NB4 (cell line): ENCODE measurements at regions not wholly inside any gene's neighbourhood (a gene's known extent, or its start where the extent isn't known, plus 50 kb on each side); places are given as distances from the start of the nearest gene placed in this dataset.
"Not testable (repeated sequence)": the region's sequence is repeated elsewhere in the genome, so short reads cannot be mapped to it uniquely, and the experiment has no call there.

ENCODE experiments used
- DNase-seq: peaks from one replicate; pipeline ENCODE4 v3.0.0; 2010; ENCODE audit warnings: low read depth
- H3K4me3 ChIP-seq: one replicate; pipeline ENCODE4 v1.5.1; 2011; ENCODE audit warnings: mild to moderate bottlenecking, low read depth, low read length, moderate library complexity
- MYC ChIP-seq: IDR thresholded peaks from 2 replicates; pipeline ENCODE4 v1.6.1; 2011; ENCODE audit warnings: low read depth, low read length
- POLR2A ChIP-seq: IDR thresholded peaks from 2 replicates; pipeline ENCODE4 v1.6.1; 2011; ENCODE audit warnings: mild to moderate bottlenecking; ENCODE audit not compliant: insufficient read length; ENCODE audit errors: extremely low read depth
- TF ChIP-seq, protein P1 (sequence below): IDR thresholded peaks from one replicate; pipeline ENCODE4 v1.5.1; 2012; ENCODE audit warnings: low read depth, low read length
- TF ChIP-seq, protein P2 (sequence below): IDR thresholded peaks from 2 replicates; pipeline ENCODE4 v1.6.1; 2011; ENCODE audit warnings: low read depth, low read length

DNA sequence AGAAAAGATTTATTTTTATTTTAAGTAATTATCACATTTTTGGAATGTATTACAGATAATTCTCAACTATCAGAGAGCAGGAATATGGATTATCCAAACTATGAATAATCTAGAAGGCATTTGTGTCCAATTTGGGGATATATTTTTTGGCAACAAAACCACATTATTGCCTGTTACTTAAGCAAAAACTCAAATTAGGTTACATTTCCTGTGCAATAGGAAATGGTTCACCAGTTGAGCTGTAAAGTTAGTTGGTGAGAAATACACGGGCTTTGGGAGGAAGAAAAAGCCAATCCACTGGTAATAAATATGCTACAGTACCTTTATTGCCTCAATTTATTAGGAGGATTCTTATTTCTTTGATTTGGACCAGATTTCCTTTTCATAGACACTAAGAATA lies 1075.2 kb downstream of the PCDH9 start:
- TF ChIP-seq, protein P1, sequence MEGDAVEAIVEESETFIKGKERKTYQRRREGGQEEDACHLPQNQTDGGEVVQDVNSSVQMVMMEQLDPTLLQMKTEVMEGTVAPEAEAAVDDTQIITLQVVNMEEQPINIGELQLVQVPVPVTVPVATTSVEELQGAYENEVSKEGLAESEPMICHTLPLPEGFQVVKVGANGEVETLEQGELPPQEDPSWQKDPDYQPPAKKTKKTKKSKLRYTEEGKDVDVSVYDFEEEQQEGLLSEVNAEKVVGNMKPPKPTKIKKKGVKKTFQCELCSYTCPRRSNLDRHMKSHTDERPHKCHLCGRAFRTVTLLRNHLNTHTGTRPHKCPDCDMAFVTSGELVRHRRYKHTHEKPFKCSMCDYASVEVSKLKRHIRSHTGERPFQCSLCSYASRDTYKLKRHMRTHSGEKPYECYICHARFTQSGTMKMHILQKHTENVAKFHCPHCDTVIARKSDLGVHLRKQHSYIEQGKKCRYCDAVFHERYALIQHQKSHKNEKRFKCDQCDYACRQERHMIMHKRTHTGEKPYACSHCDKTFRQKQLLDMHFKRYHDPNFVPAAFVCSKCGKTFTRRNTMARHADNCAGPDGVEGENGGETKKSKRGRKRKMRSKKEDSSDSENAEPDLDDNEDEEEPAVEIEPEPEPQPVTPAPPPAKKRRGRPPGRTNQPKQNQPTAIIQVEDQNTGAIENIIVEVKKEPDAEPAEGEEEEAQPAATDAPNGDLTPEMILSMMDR = no peak
- TF ChIP-seq MYC (no peak), POLR2A (no peak)
- TF ChIP-seq, protein P2, sequence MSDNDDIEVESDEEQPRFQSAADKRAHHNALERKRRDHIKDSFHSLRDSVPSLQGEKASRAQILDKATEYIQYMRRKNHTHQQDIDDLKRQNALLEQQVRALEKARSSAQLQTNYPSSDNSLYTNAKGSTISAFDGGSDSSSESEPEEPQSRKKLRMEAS = no peak
- DNase-seq = peak; percentile 9
- H3K4me3 ChIP-seq = no peak overlapping the region

DNA sequence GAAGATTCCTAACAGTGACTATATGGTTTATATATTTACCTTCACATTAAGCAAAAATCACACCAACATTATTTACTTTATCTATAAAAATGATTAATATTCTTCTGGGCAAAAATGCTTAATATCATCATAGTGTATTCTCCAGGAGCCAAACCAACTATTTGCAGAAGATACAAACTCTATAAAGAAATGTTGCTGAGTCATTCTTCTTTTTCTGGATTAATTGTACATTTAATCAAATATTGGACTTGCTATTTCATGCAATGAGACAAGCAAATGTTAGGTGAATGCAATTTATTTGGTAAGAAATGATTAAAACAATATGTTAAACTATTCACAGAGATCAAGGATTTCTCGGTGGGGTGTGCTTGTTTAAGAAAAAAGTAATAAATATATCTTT lies 1075.8 kb downstream of the PCDH9 start:
- no peak overlapping the region for H3K4me3 ChIP-seq
- DNase-seq = no peak
- TF ChIP-seq MYC (no peak), POLR2A (no peak)
- TF ChIP-seq, protein P1 = no peak
- TF ChIP-seq, protein P2 = no peak

DNA sequence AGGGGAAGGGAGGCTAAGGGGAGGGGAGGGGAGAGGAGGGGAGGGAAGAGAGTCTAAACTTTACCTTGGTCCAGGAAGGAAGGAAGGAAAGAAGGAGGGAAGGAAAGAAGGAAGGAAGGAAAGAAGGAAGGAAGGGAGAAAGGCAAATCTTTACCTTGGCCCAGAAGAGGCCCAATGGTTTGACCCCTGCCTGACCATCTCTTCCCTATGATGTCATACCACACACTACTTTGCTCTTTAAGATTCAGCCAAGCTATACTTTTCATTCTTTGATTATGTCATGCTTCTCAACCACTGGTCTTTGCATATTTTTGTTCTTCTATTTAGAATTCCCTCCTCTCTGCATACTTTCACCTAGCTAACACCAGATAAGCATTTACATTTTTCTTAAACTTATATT lies 1077.5 kb downstream of the PCDH9 start:
- no peak for DNase-seq
- TF ChIP-seq MYC (no peak), POLR2A (no peak)
- TF ChIP-seq, protein P1 = no peak
- TF ChIP-seq, protein P2 = no peak
- no peak overlapping the region for H3K4me3 ChIP-seq

DNA sequence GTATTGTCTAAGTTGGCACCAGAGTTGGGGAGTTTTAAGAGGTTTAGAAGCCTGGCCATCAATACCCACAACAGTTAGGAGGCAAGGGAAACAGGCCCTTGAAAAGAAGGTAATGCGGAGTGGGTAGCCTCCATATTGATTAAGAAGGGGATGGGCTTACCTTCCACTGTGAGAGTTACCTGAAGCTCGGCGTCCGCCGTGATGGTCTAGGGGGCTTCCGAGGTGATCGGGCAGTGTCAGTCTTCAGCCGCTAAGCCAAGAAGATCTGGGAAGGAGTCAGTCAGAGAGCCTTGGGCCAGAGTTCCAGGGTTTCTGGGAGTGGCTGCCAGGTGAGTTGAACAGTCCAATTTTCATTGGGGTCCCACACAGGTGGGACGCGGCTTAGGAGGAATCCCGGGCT lies 1085.8 kb downstream of the PCDH9 start:
- H3K4me3 ChIP-seq = not testable (repeated sequence)

DNA sequence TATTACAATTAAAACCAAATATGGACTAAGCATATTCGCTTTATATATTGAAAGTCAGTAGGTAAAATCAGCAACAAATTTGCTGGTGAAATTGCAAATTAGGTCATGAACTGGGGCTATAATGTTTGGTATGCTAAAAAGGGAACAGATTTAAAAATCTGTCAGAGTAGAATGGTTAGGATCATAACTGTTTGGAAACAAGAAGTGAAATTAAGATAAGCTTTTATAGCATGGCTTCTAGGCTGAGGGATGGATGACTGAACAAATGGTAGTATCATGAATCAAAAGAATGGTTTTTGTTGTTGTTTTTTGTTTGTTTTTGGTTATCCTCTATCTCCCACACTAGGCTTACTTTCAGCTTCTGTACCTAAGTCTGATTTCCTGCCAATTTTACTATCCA lies 1090.4 kb downstream of the PCDH9 start:
- H3K4me3 ChIP-seq = no peak overlapping the region
- TF ChIP-seq POLR2A (no peak), MYC (no peak)
- TF ChIP-seq, protein P1 = no peak
- TF ChIP-seq, protein P2 = no peak
- no peak for DNase-seq

More for the DNA sequence above, 1085.8 kb downstream of the PCDH9 start:
- not testable (repeated sequence) for DNase-seq

DNA sequence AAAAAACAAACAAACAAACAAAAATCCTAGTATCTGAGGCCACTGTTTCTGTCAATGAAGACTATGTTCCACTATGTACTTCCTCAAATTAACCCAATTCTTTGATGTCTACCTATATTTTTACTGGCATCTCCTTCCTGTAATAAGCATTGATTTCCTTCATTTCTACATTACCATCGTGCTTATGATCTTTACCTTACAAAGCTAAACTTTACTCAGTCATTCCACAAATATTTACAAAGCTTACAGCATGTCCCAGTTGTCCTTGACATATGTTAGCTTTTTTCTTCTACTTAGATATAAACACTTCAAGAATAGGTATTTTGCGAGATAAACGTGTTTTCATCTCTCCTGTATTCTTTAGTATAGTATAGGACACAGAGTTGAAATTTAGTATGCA lies 1090.9 kb downstream of the PCDH9 start:
- DNase-seq = no peak
- H3K4me3 ChIP-seq = no peak overlapping the region

More for the DNA sequence above, 1090.9 kb downstream of the PCDH9 start:
- TF ChIP-seq, protein P1 = no peak
- no peak for TF ChIP-seq POLR2A
- TF ChIP-seq, protein P2 = no peak
- TF ChIP-seq MYC = no peak
